ENCODE measurements at regions not wholly inside any gene's neighbourhood (a gene's known extent, or its start where the extent isn't known, plus 50 kb on each side); places are given as distances from the start of the nearest gene placed in this dataset.
"Not testable (repeated sequence)": the region's sequence is repeated elsewhere in the genome, so short reads cannot be mapped to it uniquely, and the experiment has no call there.

DNA sequence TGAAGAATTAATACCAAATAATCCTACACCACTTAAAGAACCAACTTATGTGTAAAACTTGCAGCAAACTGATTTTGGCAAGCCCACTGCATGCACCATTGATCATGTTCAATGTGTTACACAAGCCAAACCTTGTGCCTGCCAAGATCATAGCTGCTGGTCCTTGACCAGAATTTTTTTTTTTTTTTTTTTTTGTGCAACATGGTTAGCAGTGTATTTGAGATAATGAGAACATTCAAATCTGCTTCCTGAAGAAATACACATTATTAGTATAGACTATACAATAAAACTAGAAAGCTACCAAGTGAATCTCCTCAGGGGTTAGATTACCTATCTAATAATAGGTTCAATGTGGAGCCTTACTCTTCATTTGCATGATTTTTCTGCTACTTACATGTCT lies 421.0 kb downstream of the MRPL39 start (continued):
- TF ChIP-seq, protein P1, sequence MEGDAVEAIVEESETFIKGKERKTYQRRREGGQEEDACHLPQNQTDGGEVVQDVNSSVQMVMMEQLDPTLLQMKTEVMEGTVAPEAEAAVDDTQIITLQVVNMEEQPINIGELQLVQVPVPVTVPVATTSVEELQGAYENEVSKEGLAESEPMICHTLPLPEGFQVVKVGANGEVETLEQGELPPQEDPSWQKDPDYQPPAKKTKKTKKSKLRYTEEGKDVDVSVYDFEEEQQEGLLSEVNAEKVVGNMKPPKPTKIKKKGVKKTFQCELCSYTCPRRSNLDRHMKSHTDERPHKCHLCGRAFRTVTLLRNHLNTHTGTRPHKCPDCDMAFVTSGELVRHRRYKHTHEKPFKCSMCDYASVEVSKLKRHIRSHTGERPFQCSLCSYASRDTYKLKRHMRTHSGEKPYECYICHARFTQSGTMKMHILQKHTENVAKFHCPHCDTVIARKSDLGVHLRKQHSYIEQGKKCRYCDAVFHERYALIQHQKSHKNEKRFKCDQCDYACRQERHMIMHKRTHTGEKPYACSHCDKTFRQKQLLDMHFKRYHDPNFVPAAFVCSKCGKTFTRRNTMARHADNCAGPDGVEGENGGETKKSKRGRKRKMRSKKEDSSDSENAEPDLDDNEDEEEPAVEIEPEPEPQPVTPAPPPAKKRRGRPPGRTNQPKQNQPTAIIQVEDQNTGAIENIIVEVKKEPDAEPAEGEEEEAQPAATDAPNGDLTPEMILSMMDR (IDR thresholded peaks at IDR 0.05), result no peak
- TF ChIP-seq, protein P2, sequence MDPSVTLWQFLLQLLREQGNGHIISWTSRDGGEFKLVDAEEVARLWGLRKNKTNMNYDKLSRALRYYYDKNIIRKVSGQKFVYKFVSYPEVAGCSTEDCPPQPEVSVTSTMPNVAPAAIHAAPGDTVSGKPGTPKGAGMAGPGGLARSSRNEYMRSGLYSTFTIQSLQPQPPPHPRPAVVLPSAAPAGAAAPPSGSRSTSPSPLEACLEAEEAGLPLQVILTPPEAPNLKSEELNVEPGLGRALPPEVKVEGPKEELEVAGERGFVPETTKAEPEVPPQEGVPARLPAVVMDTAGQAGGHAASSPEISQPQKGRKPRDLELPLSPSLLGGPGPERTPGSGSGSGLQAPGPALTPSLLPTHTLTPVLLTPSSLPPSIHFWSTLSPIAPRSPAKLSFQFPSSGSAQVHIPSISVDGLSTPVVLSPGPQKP (IDR thresholded peaks at IDR 0.05; ENCODE audit: low read depth, low read length), result no peak
- no peak for TF ChIP-seq GATA3 (IDR thresholded peaks at IDR 0.05; ENCODE audit: borderline replicate concordance)
- TF ChIP-seq CEBPB (IDR thresholded peaks at IDR 0.05), result no peak
- TF ChIP-seq PHF8 (IDR thresholded peaks at IDR 0.05; ENCODE audit: borderline replicate concordance, low read depth), result no peak
- no peak for TF ChIP-seq JUNB (IDR thresholded peaks at IDR 0.05)
- no peak for TF ChIP-seq NR3C1 (IDR thresholded peaks at IDR 0.05)
- no peak for TF ChIP-seq POLR2A (IDR thresholded peaks at IDR 0.05; ENCODE audit: low read length)

DNA sequence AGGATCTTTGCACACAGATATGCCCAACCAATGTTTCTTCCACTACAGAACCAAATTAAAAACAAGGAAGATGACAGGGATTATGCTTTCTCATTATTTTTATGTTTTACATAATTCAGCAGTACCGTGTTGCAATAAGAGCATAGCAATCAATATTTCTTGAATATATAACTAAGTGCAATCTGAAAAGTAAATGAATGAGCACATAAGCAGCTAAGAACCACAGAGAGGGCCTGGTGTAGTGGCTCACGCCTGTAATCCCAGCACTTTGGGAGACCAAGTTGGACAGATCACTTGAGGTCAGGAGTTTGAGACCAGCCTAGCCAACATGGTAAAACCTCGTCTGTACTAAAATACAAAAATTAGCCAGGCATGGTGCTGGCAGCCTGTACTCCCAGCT lies 423.7 kb downstream of the MRPL39 start:
- H3K9me3 ChIP-seq, result no peaks in the 10 kb centered on the region
- no peak for TF ChIP-seq FOSL2 (IDR thresholded peaks at IDR 0.05)
- no peak for TF ChIP-seq FOSL2 (CRISPR knock-in tag; IDR thresholded peaks at IDR 0.05)
- no peak for TF ChIP-seq POLR2AphosphoS2 (conservative IDR thresholded peaks at IDR 0.05; ENCODE audit: low read length)
- TF ChIP-seq BHLHE40 (IDR thresholded peaks at IDR 0.05; ENCODE audit: low read depth, low read length), result no peak
- TF ChIP-seq, protein P1 (IDR thresholded peaks at IDR 0.05), result no peak
- TF ChIP-seq TFCP2L1 (CRISPR knock-in tag; IDR thresholded peaks at IDR 0.05), result no peak
- TF ChIP-seq, protein P3, sequence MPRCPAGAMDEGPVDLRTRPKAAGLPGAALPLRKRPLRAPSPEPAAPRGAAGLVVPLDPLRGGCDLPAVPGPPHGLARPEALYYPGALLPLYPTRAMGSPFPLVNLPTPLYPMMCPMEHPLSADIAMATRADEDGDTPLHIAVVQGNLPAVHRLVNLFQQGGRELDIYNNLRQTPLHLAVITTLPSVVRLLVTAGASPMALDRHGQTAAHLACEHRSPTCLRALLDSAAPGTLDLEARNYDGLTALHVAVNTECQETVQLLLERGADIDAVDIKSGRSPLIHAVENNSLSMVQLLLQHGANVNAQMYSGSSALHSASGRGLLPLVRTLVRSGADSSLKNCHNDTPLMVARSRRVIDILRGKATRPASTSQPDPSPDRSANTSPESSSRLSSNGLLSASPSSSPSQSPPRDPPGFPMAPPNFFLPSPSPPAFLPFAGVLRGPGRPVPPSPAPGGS (IDR thresholded peaks at IDR 0.05), result no peak
- no peak for TF ChIP-seq MAZ (IDR thresholded peaks at IDR 0.05; ENCODE audit: borderline replicate concordance, low read depth, low read length)
- TF ChIP-seq, protein P4, sequence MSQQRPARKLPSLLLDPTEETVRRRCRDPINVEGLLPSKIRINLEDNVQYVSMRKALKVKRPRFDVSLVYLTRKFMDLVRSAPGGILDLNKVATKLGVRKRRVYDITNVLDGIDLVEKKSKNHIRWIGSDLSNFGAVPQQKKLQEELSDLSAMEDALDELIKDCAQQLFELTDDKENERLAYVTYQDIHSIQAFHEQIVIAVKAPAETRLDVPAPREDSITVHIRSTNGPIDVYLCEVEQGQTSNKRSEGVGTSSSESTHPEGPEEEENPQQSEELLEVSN (IDR thresholded peaks at IDR 0.05; ENCODE audit: borderline replicate concordance, low read depth), result no peak
- H3K4me3 ChIP-seq, result no peak overlapping the region
- no peaks in the 10 kb centered on the region for H3K4me1 ChIP-seq
- FAIRE-seq, result no peak
- no peak overlapping the region for H3K27ac ChIP-seq
- WGBS (ENCODE audit: missing lambda C conversion rate), result 1% methylated on average over 3 of the region's 3 CpGs
- no peak for ATAC-seq
- ChIA-PET POLR2A (no interaction called here), CTCF (no interaction called here)
- no peak for DNase-seq (ENCODE audit: low read depth in 1 of 2, low spot score in 1 of 2)
- no peak overlapping the region for H3K4me2 ChIP-seq

DNA sequence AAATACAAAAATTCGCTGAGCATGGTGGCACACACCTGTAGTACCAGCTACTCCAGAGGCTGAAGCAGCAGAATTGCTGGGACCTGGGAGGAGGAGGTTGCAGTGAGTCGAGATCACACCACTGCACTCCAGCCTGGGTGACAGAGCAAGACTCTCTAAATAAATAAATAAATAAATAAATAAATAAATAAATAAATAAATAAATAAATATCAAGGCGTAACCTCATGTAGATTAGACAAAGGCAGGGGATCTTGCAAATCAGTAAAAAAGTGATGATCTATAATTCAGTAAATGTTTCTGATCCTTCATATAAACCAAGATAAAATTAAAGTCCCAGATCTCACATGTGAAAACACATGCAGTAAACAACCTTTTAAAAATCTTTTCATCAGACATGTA lies 425.6 kb downstream of the MRPL39 start:
- H3K9me3 ChIP-seq; POLR2A ChIA-PET; H3K4me1 ChIP-seq; H3K27ac ChIP-seq; H3K4me3 ChIP-seq; CTCF ChIA-PET; ATAC-seq; FAIRE-seq; H3K4me2 ChIP-seq; DNase-seq (ENCODE audit: low read depth in 1 of 2, low spot score in 1 of 2): not testable (repeated sequence)
- peak; percentile 51 for TF ChIP-seq ZC3H11A (IDR thresholded peaks at IDR 0.05)
- WGBS (ENCODE audit: missing lambda C conversion rate), result 7% methylated on average over 3 of the region's 3 CpGs

All from A549 (cell line).